GM13976 (cell line): ENCODE measurements at regions not wholly inside any gene's neighbourhood (a gene's known extent, or its start where the extent isn't known, plus 50 kb on each side); places are given as distances from the start of the nearest gene placed in this dataset.

Experiments
- DNase-seq: peaks from one replicate; pipeline ENCODE4 v3.0.0; 2012; ENCODE audit warnings: low spot score
- CTCF ChIP-seq: IDR thresholded peaks from 2 replicates; pipeline ENCODE4 v1.5.1; 2012; ENCODE audit warnings: borderline replicate concordance, mild to moderate bottlenecking; ENCODE audit not compliant: insufficient read depth; ENCODE audit errors: extremely low read depth, missing control alignments, control extremely low read depth
- in situ Hi-C: fragments of 300-500 bp; cut with MboI; formaldehyde crosslinking; loops from one replicate; pipeline ENCODE4 v1.12.0; 2022; ENCODE audit warnings: low sequenced_read_pairs, mixed read lengths, inconsistent platforms; ENCODE audit not compliant: unreplicated experiment

GRCh38 chr21:15355066-15355465 is 290.3 kb upstream of the NRIP1 start:
- in situ Hi-C loops, result no loop called here
- TF ChIP-seq CTCF, result no peak
- DNase-seq, result no peak

DNA sequence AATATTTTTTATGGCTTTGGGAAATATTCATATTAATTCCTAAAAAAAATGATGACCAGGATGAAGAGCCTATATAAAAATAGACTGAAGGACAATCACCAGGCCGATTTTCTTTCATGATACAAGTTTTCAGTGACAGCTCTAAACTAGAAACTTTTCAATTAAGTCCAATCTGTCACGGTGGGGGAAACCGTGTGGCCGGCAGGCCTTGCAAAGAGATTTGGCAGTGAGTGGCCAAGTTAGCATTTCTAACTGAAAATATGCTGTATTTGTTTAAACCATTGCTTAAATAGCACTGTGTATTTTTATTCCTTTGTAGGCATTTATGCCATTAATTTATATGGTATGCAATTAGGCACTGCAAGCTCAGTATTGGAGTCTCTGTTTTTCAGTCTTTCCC is 294.5 kb upstream of the NRIP1 start:
- in situ Hi-C loops, result no loop called here
- DNase-seq, result no peak
- TF ChIP-seq CTCF, result no peak

GRCh38 chr21:15362458-15362857 is 297.7 kb upstream of the NRIP1 start:
- in situ Hi-C loops, result no loop called here
- TF ChIP-seq CTCF, result no peak
- DNase-seq, result no peak

DNA sequence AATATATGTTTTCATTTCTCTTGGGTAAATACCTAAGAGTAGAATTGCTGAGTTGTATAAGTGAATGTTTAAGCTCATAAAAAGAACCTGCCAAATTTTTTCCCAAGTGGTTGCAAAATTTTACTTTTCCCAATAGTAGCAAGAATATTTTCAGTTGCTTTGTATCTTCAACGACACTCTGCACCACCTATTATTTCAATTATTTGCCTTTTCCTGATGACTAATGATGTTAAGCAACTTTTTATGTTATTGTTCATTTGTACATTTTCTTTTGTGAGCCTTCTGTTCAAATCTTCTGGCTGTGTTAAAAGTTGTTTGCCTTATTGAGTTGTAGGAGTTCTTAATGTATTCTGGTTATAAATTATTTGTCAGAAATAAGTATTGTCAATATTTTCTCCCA is 299.1 kb upstream of the NRIP1 start:
- no peak for DNase-seq
- no peak for TF ChIP-seq CTCF
- in situ Hi-C loops, result no loop called here

DNA sequence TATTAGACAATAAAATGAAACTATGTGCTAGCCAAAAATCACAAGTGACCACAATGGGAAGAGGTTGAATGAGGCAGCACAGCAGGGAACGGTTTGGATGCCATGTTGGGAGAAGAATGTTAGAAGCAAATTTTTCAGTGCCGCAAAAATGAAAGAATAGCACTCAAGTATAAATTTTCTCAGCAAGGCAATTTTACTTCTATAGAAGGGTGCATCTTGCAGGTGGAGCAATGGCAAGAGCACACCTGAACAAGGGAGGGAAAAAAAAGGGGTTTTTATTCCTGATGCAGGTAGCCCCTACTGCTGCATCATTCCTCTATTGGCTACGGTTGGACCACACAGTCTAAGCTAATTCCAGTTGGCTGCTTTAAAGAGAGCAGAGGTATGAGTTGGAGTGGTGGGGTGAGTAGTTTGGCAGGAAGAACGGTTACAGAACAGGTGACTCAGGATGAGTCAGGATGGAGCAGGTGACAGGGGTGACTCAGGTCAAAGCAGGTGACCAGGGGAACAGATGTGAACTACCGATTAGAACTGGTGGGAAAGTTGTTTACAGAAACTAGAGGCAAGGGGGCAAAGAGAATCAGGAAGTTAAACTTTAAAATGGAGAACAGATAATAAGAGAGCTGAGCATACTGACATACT is 301.1 kb upstream of the NRIP1 start:
- TF ChIP-seq CTCF, result no peak
- in situ Hi-C loops, result no loop called here
- DNase-seq, result no peak

- no peak for TF ChIP-seq CTCF
- in situ Hi-C loops, result no loop called here
- DNase-seq, result no peak
These were observed 301.8 kb upstream of the NRIP1 start for GRCh38 chr21:15366555-15366954.
